ENCODE measurements at regions not wholly inside any gene's neighbourhood (a gene's known extent, or its start where the extent isn't known, plus 50 kb on each side); places are given as distances from the start of the nearest gene placed in this dataset.
"Not testable (repeated sequence)": the region's sequence is repeated elsewhere in the genome, so short reads cannot be mapped to it uniquely, and the experiment has no call there.

DNA sequence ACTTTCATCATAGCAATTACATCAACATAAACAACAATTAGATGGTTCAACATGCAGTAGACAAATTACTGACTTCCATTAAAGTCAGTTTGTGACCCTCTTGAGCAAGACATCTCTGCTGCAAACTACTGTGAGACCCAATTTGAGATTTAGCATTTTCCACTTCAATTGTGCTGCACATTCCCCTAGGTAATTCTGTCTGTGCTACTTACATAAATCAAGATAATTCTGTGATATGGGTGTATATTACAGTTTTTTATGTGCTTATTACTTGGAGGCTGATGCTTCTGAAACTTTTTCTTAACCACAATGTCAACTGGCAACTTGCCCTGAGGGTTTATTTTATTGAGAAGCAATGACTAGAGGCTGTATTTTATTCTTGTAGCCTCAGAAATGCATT, 1714.4 kb downstream of the OLFM4 start:
- peak; percentile 94 for DNase-seq

GRCh38 chr13:54744747-54745146, 1716.1 kb downstream of the OLFM4 start:
- DNase-seq, result no peak

DNA sequence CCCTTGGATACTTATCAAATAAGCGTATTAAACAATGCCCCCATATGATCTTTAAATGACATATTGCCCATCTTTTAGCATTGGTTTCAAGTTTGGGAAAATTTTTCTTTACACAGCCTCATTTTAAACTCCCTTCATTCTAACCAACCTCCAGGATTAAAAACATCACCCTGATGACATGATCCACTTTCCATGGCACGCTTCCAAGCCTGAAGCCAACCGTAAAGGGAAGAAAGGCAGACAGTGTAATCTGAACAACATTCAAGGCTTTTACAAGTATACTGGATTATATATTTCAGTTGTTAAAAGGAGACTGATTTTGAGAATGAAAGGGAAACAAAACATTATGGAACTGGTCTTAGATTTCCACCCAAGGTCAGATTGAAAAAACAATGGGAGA, 1721.9 kb downstream of the OLFM4 start:
- no peak for DNase-seq

GRCh38 chr13:54758795-54759194, 1730.2 kb downstream of the OLFM4 start:
- DNase-seq, result no peak

DNA sequence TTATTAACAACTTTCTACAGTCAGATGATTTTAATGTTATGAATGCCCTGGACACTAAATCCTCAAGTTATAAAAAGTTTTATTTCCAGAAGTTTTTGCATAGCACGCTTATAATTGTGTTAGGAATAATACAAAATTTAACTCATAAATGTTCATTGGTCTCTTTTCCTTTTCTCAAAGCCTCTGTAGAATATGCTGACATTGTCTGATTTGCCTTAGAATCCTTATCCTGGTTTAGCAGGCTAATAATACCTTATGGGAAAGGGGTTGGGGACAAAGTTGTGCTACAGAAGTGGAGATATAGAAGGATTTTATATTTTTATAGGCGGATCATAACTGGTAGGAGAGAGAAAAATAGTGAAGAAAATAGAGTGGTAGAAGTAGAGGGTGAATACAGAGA, 1739.6 kb downstream of the OLFM4 start:
- DNase-seq, result no peak

- no peak for DNase-seq
Observed at GRCh38 chr13:54775501-54776191, 1747.0 kb downstream of the OLFM4 start.

DNA sequence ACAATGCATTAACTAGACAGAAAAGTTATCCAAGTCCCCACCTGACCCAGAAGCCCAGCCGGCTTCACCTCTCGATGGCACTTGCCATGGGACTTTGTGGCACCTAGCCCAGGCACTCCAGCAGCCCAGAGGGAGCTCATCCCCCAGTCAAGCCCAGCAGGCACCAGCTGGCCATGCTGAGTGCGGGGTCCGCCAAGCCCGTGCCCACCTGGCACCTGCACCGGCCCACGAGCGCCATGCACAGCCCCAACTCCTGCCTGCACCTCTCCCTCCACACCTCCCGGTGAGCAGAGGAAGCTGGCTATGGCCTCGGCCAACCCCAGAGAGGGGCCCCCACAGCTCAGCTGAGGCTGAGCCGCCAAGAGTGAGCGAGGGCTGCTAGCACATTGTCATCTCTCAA, 1759.1 kb downstream of the OLFM4 start:
- no peak for DNase-seq

DNA sequence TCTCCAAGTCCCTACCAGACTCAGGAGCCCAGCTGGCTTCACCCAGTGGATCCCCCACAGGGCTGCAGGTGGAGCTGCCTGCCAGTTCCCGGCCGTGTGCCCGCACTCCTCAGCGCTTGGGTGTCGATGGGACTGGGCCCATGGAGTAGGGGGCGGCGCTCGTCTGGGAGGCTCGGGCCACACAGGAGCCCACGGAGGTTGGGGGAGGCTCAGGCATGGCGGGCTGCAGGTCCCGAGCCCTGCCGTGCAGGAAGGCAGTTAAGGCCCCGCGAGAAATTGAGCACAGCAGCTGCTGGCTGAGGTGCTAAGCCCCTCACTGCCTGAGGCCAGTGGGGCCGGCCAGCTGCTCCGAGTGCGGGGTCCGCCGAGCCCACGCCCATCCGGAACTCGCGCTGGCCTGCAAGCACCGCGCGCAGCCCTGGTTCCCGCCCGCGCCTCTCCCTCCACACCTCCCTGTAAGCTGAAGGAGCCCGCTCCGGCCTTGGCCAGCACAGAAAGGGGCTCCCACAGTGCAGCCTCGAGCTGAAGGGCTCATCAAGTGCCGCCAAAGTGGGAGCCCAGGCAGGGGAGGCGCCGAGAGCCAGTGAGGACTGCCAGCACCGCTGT, 1771.1 kb downstream of the OLFM4 start:
- no peak for DNase-seq

GRCh38 chr13:54802226-54802625, 1773.6 kb downstream of the OLFM4 start:
- no peak for DNase-seq

DNA sequence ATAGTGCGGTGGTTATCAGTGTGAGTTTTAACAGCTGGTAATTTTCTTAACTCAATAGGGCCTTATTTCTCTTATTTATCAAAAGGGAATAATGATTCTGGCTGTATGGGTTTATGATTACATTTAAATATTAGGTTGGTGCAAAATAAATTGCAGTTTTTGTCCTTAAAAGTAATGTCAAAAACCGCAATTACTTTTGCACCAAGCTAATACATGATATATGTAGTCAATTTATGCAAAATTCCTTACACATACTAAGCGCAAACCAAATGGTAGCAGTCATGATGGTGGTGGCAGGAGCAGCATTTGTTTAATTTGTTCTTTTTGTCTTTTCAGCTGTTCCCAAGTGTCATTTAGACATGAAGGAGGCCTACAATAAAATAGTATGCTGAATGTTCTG, 1777.1 kb downstream of the OLFM4 start:
- no peak for DNase-seq

DNA sequence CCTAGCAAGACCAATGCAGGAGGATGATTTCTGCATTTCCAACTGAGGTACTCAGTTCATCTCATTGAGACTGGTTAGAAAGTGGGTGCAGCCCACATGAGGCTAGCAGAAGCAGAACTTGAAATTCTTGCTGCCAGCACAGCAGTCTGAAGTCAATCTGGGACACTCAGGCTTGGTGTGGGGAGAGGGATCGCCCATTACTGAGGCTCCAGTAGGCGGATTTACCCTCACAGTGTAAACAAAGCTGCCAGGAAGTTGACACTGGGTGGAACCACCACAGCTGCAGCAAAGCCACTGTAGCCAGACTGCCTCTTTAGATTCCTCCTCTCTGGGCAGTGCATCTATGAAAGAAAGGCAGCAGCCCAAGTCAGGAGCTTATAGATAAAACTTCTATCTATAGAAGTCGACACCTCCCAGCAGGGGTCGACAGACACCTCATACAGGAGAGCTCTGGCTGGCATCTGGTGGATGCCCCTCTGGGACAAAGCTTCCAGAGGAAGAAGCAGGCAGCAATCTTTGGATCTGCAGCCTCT, 1793.4 kb downstream of the OLFM4 start:
- not testable (repeated sequence) for DNase-seq

- not testable (repeated sequence) for DNase-seq
Observed at GRCh38 chr13:54829391-54830068, 1800.9 kb downstream of the OLFM4 start.

- DNase-seq, result no peak
Observed at GRCh38 chr13:54836273-54836672, 1807.7 kb downstream of the OLFM4 start.

DNA sequence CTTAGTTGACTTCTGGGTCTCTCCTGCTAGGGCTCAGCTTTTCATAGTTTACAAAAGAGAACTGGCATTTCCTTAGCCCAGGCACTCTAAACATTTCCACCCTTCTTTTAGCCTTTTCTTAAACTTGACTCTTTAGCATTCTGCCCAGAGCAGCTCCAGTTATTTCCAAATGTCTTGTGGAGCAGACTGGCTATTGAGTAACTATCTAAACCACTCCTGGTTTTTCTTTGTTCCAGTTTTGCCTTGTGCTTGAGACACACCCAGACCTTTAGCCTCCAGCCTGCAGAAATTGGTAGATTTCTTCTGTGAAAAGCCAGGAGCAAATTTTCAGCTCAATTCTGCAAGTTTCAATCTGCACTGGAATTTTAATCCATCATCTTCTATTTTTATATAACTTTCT, 1813.1 kb downstream of the OLFM4 start:
- DNase-seq, result no peak

- no peak for DNase-seq
Observed at GRCh38 chr13:54845351-54845965, 1816.8 kb downstream of the OLFM4 start.

- DNase-seq, result no peak
Observed at GRCh38 chr13:54852831-54853230, 1824.2 kb downstream of the OLFM4 start.

DNA sequence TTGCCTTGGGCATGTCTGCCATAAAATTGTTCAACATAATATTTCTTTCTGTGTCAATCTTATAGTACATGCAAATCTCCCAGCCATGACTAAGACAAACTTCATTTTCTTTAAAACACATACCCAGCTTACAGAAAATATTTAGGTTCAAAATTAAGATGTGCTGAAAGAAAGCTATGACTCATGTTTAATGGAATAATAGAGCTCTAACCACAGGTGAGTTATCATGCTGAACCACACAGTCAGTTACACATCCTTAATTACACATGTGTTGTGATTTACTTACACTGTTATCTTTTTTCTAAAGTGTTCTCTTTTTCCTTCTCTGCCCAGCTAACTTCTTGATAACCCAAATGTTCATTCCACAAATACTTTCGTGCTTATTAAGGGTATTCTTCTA, 1831.2 kb downstream of the OLFM4 start:
- DNase-seq, result no peak

GRCh38 chr13:54875111-54875510, 1846.5 kb downstream of the OLFM4 start:
- DNase-seq, result no peak

- DNase-seq, result no peak
Observed at GRCh38 chr13:54879036-54879435, 1850.4 kb downstream of the OLFM4 start.

- DNase-seq, result no peak
Observed at GRCh38 chr13:54884682-54885081, 1856.1 kb downstream of the OLFM4 start.

- DNase-seq, result no peak
Observed at GRCh38 chr13:54890976-54891375, 1862.4 kb downstream of the OLFM4 start.

DNA sequence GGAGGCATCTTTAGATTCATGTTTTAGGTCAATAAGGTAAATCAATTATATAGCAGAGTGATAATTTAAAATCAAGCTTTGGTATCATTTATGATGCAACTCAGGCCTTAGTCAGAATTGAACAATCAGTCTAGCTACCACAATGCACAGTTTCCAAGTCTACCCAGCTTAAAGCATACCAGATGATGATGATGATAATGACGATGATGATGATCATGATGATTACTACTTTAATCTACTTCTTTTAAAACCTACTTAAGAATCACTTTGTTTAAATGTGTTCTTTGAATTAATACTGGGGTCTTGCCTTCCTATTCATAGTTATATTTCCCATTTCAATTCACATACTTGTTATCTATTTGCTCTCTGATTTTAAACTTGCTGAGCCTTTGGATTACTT, 1872.7 kb downstream of the OLFM4 start:
- no peak for DNase-seq

DNA sequence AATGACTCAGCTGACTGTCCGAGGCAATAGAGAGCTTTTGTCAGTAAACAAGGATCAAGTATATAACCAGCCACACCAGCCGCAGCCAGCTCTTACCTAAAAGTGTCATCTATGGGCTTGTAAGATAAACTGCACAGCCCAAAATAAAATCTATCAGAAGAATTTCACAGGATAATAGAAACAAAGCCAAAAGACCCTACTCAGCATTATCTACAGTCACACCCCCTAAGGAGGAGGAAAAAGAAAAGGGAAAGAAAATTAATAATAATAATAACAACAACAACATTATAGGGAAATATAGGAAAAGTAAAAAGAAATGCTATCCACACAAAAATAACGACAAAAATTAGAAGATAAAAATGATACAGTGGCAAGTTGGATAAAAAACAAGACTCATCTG, 1883.8 kb downstream of the OLFM4 start:
- DNase-seq, result no peak

- DNase-seq, result no peak
Observed at GRCh38 chr13:54913668-54914067, 1885.1 kb downstream of the OLFM4 start.
